CD14-positive monocyte (primary cell): ENCODE measurements at regions not wholly inside any gene's neighbourhood (a gene's known extent, or its start where the extent isn't known, plus 50 kb on each side); places are given as distances from the start of the nearest gene placed in this dataset.

Source experiments
- DNase-seq, 3 donors: peaks; one replicate each; pipeline ENCODE4 v3.0.0-alpha.2; 2011 to 2022
- H2AFZ ChIP-seq: 2 replicates; pipeline ENCODE4 v1.6.0; 2012; ENCODE audit warnings: mild to moderate bottlenecking, low read depth, low read length, inconsistent platforms; ENCODE audit not compliant: insufficient read depth, poor library complexity, severe bottlenecking
- H3K27ac ChIP-seq, 2 donors: 1 replicate in 1 of 2; 2 replicates in 1 of 2; pipeline ENCODE4 v1.5.1; 2012 to 2013; ENCODE audit warnings: low read length in 2 of 2, control low read depth in 1 of 2, inconsistent platforms in 1 of 2, low read depth in 1 of 2, mild to moderate bottlenecking in 1 of 2
- H3K27me3 ChIP-seq, 2 donors: one replicate each; pipeline versions ENCODE4 v1.6.0 to v1.6.1; 2011 to 2013; ENCODE audit warnings: low read length in 2 of 2; ENCODE audit not compliant: control insufficient read depth in 2 of 2, insufficient read depth in 2 of 2
- H3K36me3 ChIP-seq, 2 donors: replicated peaks in 1 of 2; 1 replicate in 1 of 2; 2 replicates in 1 of 2; pipeline versions ENCODE4 v1.5.1 to v1.6.1; 2012 to 2013; ENCODE audit warnings: low read length in 2 of 2, control low read depth in 1 of 2, inconsistent platforms in 1 of 2, mild to moderate bottlenecking in 1 of 2; ENCODE audit not compliant: insufficient read depth in 2 of 2, control insufficient read depth in 1 of 2
- H3K4me1 ChIP-seq, 2 donors: 1 replicate in 1 of 2; 2 replicates in 1 of 2; pipeline versions ENCODE4 v1.5.1 to v1.6.1; 2012 to 2013; ENCODE audit warnings: low read length in 2 of 2, control low read depth in 1 of 2, inconsistent platforms in 1 of 2, mild to moderate bottlenecking in 1 of 2, moderate library complexity in 1 of 2; ENCODE audit not compliant: insufficient read depth in 2 of 2, control insufficient read depth in 1 of 2
- H3K4me2 ChIP-seq: replicated peaks from 2 replicates; pipeline ENCODE3; 2012; ENCODE audit warnings: low read length, moderate library complexity, mild to moderate bottlenecking; ENCODE audit not compliant: poor library complexity, severe bottlenecking; ENCODE audit errors: extremely low read depth
- H3K4me3 ChIP-seq, 3 experiments: fragments of 200-600 bp in 1 of 3; sonication (generic) in 1 of 3; replicated peaks in 1 of 3; 1 replicate in 2 of 3; 2 replicates in 1 of 3; pipeline ENCODE4 v1.5.1; 2011 to 2013; ENCODE audit warnings: low read length in 3 of 3, mild to moderate bottlenecking in 3 of 3, control low read depth in 2 of 3, low read depth in 2 of 3, inconsistent platforms in 1 of 3, moderate library complexity in 1 of 3
- H3K79me2 ChIP-seq: 2 replicates; pipeline ENCODE4 v1.6.0; 2012; ENCODE audit warnings: mild to moderate bottlenecking, control low read depth, inconsistent platforms, low read length, moderate library complexity; ENCODE audit not compliant: insufficient read depth
- H3K9ac ChIP-seq: 2 replicates; pipeline ENCODE4 v1.6.0; 2017; ENCODE audit warnings: low read length, mild to moderate bottlenecking; ENCODE audit not compliant: insufficient read depth, poor library complexity, severe bottlenecking
- H3K9me3 ChIP-seq, 2 donors: replicated peaks in 1 of 2; 1 replicate in 1 of 2; 2 replicates in 1 of 2; pipeline versions ENCODE4 v1.5.1 to v1.6.1; 2012 to 2013; ENCODE audit warnings: low read length in 2 of 2, control low read depth in 1 of 2; ENCODE audit not compliant: control insufficient read depth in 1 of 2, insufficient read depth in 1 of 2
- H4K20me1 ChIP-seq: 2 replicates; pipeline ENCODE4 v1.6.0; 2012; ENCODE audit warnings: mild to moderate bottlenecking, low read length, control low read depth, moderate library complexity; ENCODE audit not compliant: insufficient read depth
- H3K27ac Mint-ChIP-seq, 7 donors: one replicate each; pipeline ENCODE4 v1.8.0; 2020; ENCODE audit warnings: mild to moderate bottlenecking in 7 of 7, mixed read lengths in 7 of 7, moderate library complexity in 6 of 7, inconsistent platforms in 2 of 7
- H3K27me3 Mint-ChIP-seq, 3 donors: one replicate each; pipeline ENCODE4 v1.8.0; 2021 to 2022; ENCODE audit warnings: low read depth in 3 of 3, mild to moderate bottlenecking in 3 of 3, mixed read lengths in 3 of 3, moderate library complexity in 3 of 3, inconsistent platforms in 1 of 3
- H3K36me3 Mint-ChIP-seq, 2 donors: one replicate each; pipeline ENCODE4 v1.8.0; 2020; ENCODE audit warnings: mixed read lengths in 2 of 2, inconsistent platforms in 1 of 2, mild to moderate bottlenecking in 1 of 2
- H3K4me1 Mint-ChIP-seq: one replicate; pipeline ENCODE4 v1.8.0; 2020; ENCODE audit warnings: mild to moderate bottlenecking, mixed read lengths
- H3K4me3 Mint-ChIP-seq, 2 donors: one replicate each; pipeline ENCODE4 v1.8.0; 2020; ENCODE audit warnings: mild to moderate bottlenecking in 2 of 2, mixed read lengths in 2 of 2, moderate library complexity in 1 of 2
- H3K9me3 Mint-ChIP-seq, 7 donors: one replicate each; pipeline ENCODE4 v1.8.0; 2020 to 2022; ENCODE audit warnings: mixed read lengths in 7 of 7, mild to moderate bottlenecking in 6 of 7, moderate library complexity in 6 of 7, inconsistent platforms in 2 of 7
- CTCF ChIP-seq: fragments of 200-600 bp; IDR thresholded peaks from one replicate; pipeline ENCODE4 v1.8.0; 2022; ENCODE audit warnings: antibody characterized with exemption, mild to moderate bottlenecking
- WGBS: methylation state at CpG from one replicate; pipeline ENCODE4 v1.1.5; 2013; ENCODE audit warnings: missing lambda C conversion rate; ENCODE audit not compliant: insufficient coverage; 5-methylcytosine and 5-hydroxymethylcytosine counted together
- intact Hi-C, 2 donors: fragments of 100-400 bp; cut with micrococcal nuclease; formaldehyde crosslinking; loops; one replicate each; pipeline versions ENCODE4 v1.15.0 to v1.15.1; 2023

GRCh38 chr5:13609504-13609903, 335.0 kb downstream of the DNAH5 start:
- 96% methylated on average over 3 of the region's 4 CpGs for WGBS

GRCh38 chr5:13606051-13606450, 338.4 kb downstream of the DNAH5 start:
- no peaks in the 10 kb centered on the region for H3K36me3 ChIP-seq
- no peak for DNase-seq
- no peak overlapping the region for H3K4me3 ChIP-seq
- no peaks in the 10 kb centered on the region for H3K9me3 ChIP-seq
- WGBS, result no CpG with 5 or more reads among the region's 1 CpG
- H2AFZ ChIP-seq, result no peak overlapping the region
- no peak overlapping the region for H3K9ac ChIP-seq
- peaks cover 0 to 10% (median 7%) of the 10 kb centered on the region in 7 donors for H3K9me3 Mint-ChIP-seq
- H3K27me3 ChIP-seq, result no peaks in the 10 kb centered on the region
- H3K79me2 ChIP-seq, result no peaks in the 10 kb centered on the region
- no peak overlapping the region for H3K27ac ChIP-seq
- H3K4me1 Mint-ChIP-seq, result no peaks in the 10 kb centered on the region
- intact Hi-C loops, result no loop called here
- H3K27ac Mint-ChIP-seq, result no peak overlapping the region
- peaks cover 0 to 4% (median 3%) of the 10 kb centered on the region in 3 donors for H3K27me3 Mint-ChIP-seq
- H3K4me3 Mint-ChIP-seq, result no peak overlapping the region
- H3K4me1 ChIP-seq, result no peaks in the 10 kb centered on the region
- no peaks in the 10 kb centered on the region for H4K20me1 ChIP-seq
- H3K4me2 ChIP-seq, result no peak overlapping the region
- TF ChIP-seq CTCF, result no peak
- no peaks in the 10 kb centered on the region for H3K36me3 Mint-ChIP-seq

More at GRCh38 chr5:13609504-13609903, 335.0 kb downstream of the DNAH5 start:
- H3K4me3 Mint-ChIP-seq, result no peak overlapping the region
- H3K36me3 ChIP-seq, result no peaks in the 10 kb centered on the region
- H3K4me2 ChIP-seq, result no peak overlapping the region
- H3K36me3 Mint-ChIP-seq, result no peaks in the 10 kb centered on the region
- no peaks in the 10 kb centered on the region for H3K4me1 ChIP-seq
- no peak for TF ChIP-seq CTCF
- no peak overlapping the region for H2AFZ ChIP-seq
- DNase-seq, result no peak
- H3K9me3 ChIP-seq, result peaks cover 9 to 12% of the 10 kb centered on the region in 2 donors
- no peaks in the 10 kb centered on the region for H3K4me1 Mint-ChIP-seq
- H3K27me3 ChIP-seq, result no peaks in the 10 kb centered on the region
- no peaks in the 10 kb centered on the region for H4K20me1 ChIP-seq
- intact Hi-C loops, result no loop called here
- H3K4me3 ChIP-seq, result no peak overlapping the region
- H3K27ac ChIP-seq, result no peak overlapping the region
- H3K79me2 ChIP-seq, result no peaks in the 10 kb centered on the region
- peaks cover 4 to 16% (median 9%) of the 10 kb centered on the region in 7 donors for H3K9me3 Mint-ChIP-seq
- no peak overlapping the region for H3K27ac Mint-ChIP-seq
- H3K27me3 Mint-ChIP-seq, result peaks cover 0 to 5% (median 0%) of the 10 kb centered on the region in 3 donors
- no peak overlapping the region for H3K9ac ChIP-seq
